Activated gamma-delta T cell (primary cell): ENCODE measurements at regions not wholly inside any gene's neighbourhood (a gene's known extent, or its start where the extent isn't known, plus 50 kb on each side); places are given as distances from the start of the nearest gene placed in this dataset.

Source experiments
- DNase-seq: peaks from one replicate; lab custom pipeline; 2025; lab: John Stamatoyannopoulos, UW

- no peak for DNase-seq
These were observed 174.5 kb downstream of the KCTD12 start for GRCh38 chr13:76711550-76712182.

- DNase-seq = no peak
These were observed 176.4 kb downstream of the KCTD12 start for GRCh38 chr13:76709851-76710250.

- DNase-seq = no peak
These were observed 178.0 kb downstream of the KCTD12 start for GRCh38 chr13:76708138-76708688.

GRCh38 chr13:76707360-76707759 lies 178.8 kb downstream of the KCTD12 start:
- DNase-seq = no peak

GRCh38 chr13:76703621-76704288 lies 182.4 kb downstream of the KCTD12 start:
- DNase-seq = no peak

GRCh38 chr13:76703216-76703615 lies 183.0 kb downstream of the KCTD12 start:
- DNase-seq = no peak

GRCh38 chr13:76697288-76697687 lies 188.9 kb downstream of the KCTD12 start:
- DNase-seq = no peak

- no peak for DNase-seq
These were observed 189.8 kb downstream of the KCTD12 start for GRCh38 chr13:76696370-76696769.

GRCh38 chr13:76693086-76693485 lies 193.1 kb downstream of the KCTD12 start:
- DNase-seq = no peak

- no peak for DNase-seq
These were observed 193.9 kb downstream of the KCTD12 start for GRCh38 chr13:76692346-76692745.

GRCh38 chr13:76690611-76691010 lies 195.6 kb downstream of the KCTD12 start:
- DNase-seq = no peak

GRCh38 chr13:76687467-76687866 lies 198.7 kb downstream of the KCTD12 start:
- DNase-seq = no peak

- no peak for DNase-seq
These were observed 200.3 kb downstream of the KCTD12 start for GRCh38 chr13:76685938-76686337.

GRCh38 chr13:76684336-76684735 lies 201.9 kb downstream of the KCTD12 start:
- DNase-seq = no peak

GRCh38 chr13:76683854-76684253 lies 202.4 kb downstream of the KCTD12 start:
- no peak for DNase-seq

- no peak for DNase-seq
These were observed 203.0 kb downstream of the KCTD12 start for GRCh38 chr13:76683168-76683567.

- DNase-seq = no peak
These were observed 206.1 kb downstream of the KCTD12 start for GRCh38 chr13:76680112-76680511.

GRCh38 chr13:76677043-76677442 lies 209.2 kb downstream of the KCTD12 start:
- DNase-seq = no peak

GRCh38 chr13:76672420-76672819 lies 213.8 kb downstream of the KCTD12 start:
- DNase-seq = no peak

GRCh38 chr13:76668716-76669115 lies 217.5 kb downstream of the KCTD12 start:
- no peak for DNase-seq

GRCh38 chr13:76668141-76668540 lies 218.1 kb downstream of the KCTD12 start:
- no peak for DNase-seq

GRCh38 chr13:76667551-76667950 lies 218.7 kb downstream of the KCTD12 start:
- no peak for DNase-seq

GRCh38 chr13:76663592-76664335 lies 222.4 kb downstream of the KCTD12 start:
- DNase-seq = no peak
